ENCODE measurements at regions not wholly inside any gene's neighbourhood (a gene's known extent, or its start where the extent isn't known, plus 50 kb on each side); places are given as distances from the start of the nearest gene placed in this dataset.
A peak's percentile ranks its signal among the peaks of the same experiment; 100 is the strongest.

- Histone ChIP-seq H3K27ac (no peak overlapping the region), H3K27me3 (no peaks in the 10 kb centered on the region), H3K4me3 (no peak overlapping the region), H3K4me2 (no peak overlapping the region), H2AFZ (no peak overlapping the region), H3K9me3 (ENCODE audit: low read depth) (no peaks in the 10 kb centered on the region), H3K36me3 (replicated peaks; ENCODE audit: insufficient read depth, low read depth) (no peaks in the 10 kb centered on the region), H3K4me1 (ENCODE audit: insufficient read depth) (peaks cover 5% of the 10 kb centered on the region), H4K20me1 (ENCODE audit: insufficient read depth, poor library complexity, severe bottlenecking) (no peaks in the 10 kb centered on the region), H3K9me2 (replicated peaks; ENCODE audit: insufficient read depth) (no peaks in the 10 kb centered on the region), H3K79me2 (no peaks in the 10 kb centered on the region)
- TF ChIP-seq EZH2phosphoT487 (IDR thresholded peaks at IDR 0.05; ENCODE audit: low read depth, severe bottlenecking, unreplicated experiment) (no peak), EZH2 (IDR thresholded peaks at IDR 0.05; ENCODE audit: borderline replicate concordance) (no peak), CTCF (IDR thresholded peaks at IDR 0.05; ENCODE audit: poor library complexity) (no peak)
- WGBS (ENCODE audit: low lambda C conversion rate, missing lambda C conversion rate), result 94% methylated on average over 3 of the region's 3 CpGs
- DNase-seq (ENCODE audit: low spot score), result no peak
These were observed 1511.2 kb downstream of the FAM181B start for GRCh38 chr11:81222491-81222890.

GRCh38 chr11:81220146-81220895 lies 1513.3 kb downstream of the FAM181B start:
- Histone ChIP-seq H3K27me3 (no peaks in the 10 kb centered on the region), H2AFZ (no peak overlapping the region), H3K4me2 (peak overlapping the region; percentile 36), H3K9me3 (ENCODE audit: low read depth) (no peaks in the 10 kb centered on the region), H3K4me3 (no peak overlapping the region), H3K27ac (no peak overlapping the region), H4K20me1 (ENCODE audit: insufficient read depth, poor library complexity, severe bottlenecking) (no peaks in the 10 kb centered on the region), H3K9me2 (replicated peaks; ENCODE audit: insufficient read depth) (no peaks in the 10 kb centered on the region), H3K79me2 (no peaks in the 10 kb centered on the region), H3K36me3 (replicated peaks; ENCODE audit: insufficient read depth, low read depth) (no peaks in the 10 kb centered on the region), H3K4me1 (ENCODE audit: insufficient read depth) (peaks cover 5% of the 10 kb centered on the region)
- WGBS (ENCODE audit: low lambda C conversion rate, missing lambda C conversion rate), result 79% methylated on average over 9 of the region's 9 CpGs
- no peak for TF ChIP-seq EZH2phosphoT487 (IDR thresholded peaks at IDR 0.05; ENCODE audit: low read depth, severe bottlenecking, unreplicated experiment)
- TF ChIP-seq EZH2 (IDR thresholded peaks at IDR 0.05; ENCODE audit: borderline replicate concordance), result no peak
- no peak for TF ChIP-seq CTCF (IDR thresholded peaks at IDR 0.05; ENCODE audit: poor library complexity)
- DNase-seq (ENCODE audit: low spot score), result no peak

- no peak for DNase-seq (ENCODE audit: low spot score)
- Histone ChIP-seq H4K20me1 (ENCODE audit: insufficient read depth, poor library complexity, severe bottlenecking) (no peaks in the 10 kb centered on the region), H3K9me2 (replicated peaks; ENCODE audit: insufficient read depth) (no peaks in the 10 kb centered on the region), H3K4me1 (ENCODE audit: insufficient read depth) (peaks cover 5% of the 10 kb centered on the region), H3K79me2 (no peaks in the 10 kb centered on the region), H2AFZ (no peak overlapping the region), H3K36me3 (replicated peaks; ENCODE audit: insufficient read depth, low read depth) (no peaks in the 10 kb centered on the region), H3K4me2 (peak overlapping the region; percentile 36), H3K27ac (no peak overlapping the region), H3K27me3 (no peaks in the 10 kb centered on the region), H3K9me3 (ENCODE audit: low read depth) (no peaks in the 10 kb centered on the region), H3K4me3 (no peak overlapping the region)
- no peak for TF ChIP-seq EZH2phosphoT487 (IDR thresholded peaks at IDR 0.05; ENCODE audit: low read depth, severe bottlenecking, unreplicated experiment)
- no peak for TF ChIP-seq CTCF (IDR thresholded peaks at IDR 0.05; ENCODE audit: poor library complexity)
- no peak for TF ChIP-seq EZH2 (IDR thresholded peaks at IDR 0.05; ENCODE audit: borderline replicate concordance)
- WGBS (ENCODE audit: low lambda C conversion rate, missing lambda C conversion rate), result 45% methylated on average over 1 of the region's 1 CpG
These were observed 1514.0 kb downstream of the FAM181B start for GRCh38 chr11:81219661-81220060.
